Stimulated activated naive CD4-positive, alpha-beta T cell (primary cell): ENCODE measurements at regions not wholly inside any gene's neighbourhood (a gene's known extent, or its start where the extent isn't known, plus 50 kb on each side); places are given as distances from the start of the nearest gene placed in this dataset.
"Not testable (repeated sequence)": the region's sequence is repeated elsewhere in the genome, so short reads cannot be mapped to it uniquely, and the experiment has no call there.

Experiments
- DNase-seq, 6 experiments: peaks; one replicate each; lab custom pipeline; 2025; lab: John Stamatoyannopoulos, UW

DNA sequence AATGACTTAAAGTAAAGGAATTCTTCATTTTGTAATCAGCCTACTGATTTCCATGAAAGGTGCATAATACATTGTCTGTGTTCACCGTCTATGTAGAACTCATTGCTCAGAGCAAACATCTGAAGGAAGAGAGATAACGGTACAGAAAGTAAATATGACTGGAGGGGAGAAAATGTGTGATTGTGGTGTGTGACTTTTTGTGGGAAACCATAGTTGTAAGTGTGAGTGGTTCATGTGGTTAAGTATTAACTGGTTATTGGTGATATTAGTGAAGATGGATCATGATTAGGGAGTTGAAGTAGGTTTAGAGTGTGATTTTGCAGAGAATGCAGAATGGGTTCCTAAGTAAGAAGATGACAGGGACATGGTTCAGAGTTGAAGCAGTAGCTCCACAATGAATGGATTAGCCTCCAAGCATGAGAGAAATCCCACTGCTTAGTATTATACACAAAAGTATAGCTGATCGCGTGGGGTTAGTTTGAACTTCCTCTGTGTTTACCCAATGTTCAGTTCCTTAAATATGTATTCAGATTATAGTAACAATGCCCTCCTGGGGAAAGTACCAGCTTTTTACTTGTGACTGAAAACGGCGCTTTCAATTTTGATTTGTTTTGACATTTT, 368.9 kb downstream of the UTRN start:
- DNase-seq, result no peak

DNA sequence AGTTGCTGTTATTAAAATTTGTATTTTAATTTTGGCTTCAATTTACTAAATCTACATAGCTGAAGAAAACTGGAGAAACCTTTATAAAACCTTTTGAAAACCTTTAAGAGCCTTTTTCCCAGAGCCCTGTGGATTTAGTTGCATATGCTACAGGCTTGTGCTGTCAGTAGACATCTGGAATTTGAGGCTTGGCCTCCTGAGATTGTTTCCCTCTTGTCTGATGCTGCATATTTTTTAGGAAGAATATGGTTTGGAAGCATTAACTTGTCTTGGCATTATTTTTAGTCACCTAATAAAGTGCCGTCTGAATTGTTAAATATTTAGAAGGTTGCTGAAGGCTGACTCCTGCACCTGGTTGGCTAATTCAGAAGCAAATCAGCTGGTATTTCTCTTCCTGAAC, 369.4 kb downstream of the UTRN start:
- no peak for DNase-seq

DNA sequence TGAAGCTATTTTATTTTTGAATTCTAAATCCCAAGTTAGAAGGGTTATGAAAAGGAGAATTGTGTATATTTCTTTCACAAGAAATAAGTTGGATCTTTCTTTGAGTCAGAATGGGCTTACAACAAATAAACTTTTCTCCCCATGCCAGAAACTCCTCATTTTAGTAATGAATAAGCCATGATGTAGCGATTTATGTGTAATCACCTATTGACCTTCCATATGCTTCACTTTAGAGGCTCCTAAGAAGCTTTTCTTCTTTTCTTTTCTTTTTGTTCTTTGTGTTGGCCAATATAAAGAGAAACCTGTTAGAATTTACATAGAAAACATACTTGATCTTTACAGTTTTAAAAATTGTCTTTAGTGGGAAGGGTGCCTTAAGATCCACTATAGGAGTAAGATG, 370.2 kb downstream of the UTRN start:
- DNase-seq, result no peak

DNA sequence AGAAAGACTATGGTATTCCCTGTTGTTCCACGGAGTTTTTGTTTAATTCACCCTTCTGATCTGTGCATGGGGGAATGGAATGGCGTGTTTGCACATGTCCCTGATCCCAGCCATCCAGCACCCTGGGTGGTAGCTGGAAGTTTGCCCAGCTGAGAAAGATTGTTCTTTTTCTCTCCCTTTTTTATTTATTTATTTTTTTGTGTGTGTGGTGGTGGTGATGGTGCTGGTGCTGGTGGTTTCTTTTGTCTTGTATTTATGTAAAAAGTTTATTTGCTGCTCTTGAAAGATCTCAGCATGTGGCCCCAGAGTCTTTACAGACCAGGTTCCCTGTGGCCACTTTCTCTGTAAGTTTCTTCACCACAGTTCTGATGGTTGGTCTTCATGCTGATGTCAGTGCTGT, 372.6 kb downstream of the UTRN start:
- DNase-seq, result no peak

DNA sequence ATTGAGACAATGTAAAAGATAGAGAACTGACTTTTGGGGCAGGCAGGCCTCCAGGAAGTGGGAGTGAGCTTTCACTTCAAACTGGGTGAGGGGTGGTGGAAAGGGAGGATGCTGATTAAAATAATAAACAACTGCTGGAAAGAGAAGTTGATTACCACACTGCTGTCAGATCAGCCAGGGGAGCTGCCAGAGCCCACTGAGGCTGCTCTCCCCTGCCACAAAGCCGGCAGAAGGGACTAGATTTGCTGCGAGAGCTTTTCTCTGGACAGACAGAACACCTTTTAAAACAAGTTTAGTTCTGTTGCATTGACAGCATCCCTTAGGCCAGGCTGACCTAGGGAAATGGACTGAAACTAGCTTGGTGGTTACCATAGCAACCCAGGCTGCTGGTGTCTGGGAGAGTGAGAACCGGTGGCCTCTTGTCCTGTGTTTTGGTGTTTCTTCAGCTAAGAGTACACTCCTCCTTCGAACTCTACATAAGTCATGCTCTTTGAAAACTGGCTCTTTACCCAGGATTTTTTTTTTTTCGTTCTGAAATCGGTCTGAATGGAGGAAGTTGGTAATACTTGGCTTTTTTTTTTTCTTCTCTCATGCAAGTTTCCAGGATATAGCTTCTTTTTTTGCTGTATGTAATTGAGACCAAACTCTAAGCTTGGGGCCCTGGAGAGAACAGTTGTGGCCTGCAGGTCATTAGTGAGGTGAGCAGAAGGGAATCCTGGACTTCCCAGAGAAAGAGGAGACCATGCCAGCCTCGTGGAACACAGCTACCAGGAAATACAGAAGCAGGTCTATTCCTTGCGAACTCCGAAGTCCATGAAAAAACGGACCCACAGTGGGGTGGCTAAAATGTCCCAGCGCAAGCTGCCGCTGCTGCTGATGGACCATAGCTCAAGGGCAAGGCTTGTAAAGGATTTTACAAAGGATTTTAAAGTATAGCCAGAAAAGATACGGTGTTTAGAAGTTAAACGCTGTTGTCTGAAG, 374.4 kb downstream of the UTRN start:
- DNase-seq, result no peak

DNA sequence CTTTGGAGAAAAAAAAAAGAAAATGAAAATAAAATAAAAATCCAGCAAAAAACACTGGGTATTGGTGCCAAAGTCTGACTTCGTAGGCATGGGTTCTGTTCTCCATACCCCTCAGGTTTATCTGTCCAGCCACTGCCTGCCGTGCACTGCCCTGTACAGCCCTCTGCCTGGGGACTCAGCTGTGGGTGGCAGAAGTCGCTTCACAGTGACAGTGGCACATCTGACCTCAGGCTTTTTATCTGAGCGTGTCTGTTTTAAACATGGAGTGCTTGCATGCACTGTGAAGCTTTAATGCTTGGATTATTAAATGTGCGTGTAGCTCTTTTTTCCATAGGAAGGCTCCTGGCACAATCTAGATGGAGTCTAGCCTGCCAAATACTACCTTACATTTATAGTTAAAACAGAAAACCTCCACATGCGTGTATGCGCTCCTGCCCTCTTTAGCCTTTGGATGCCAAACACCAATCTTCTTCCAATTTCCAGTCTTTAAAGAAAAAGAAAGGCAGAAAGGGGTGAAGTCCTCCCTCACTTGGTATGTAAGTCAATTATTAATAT, 375.5 kb downstream of the UTRN start:
- DNase-seq, result no peak

DNA sequence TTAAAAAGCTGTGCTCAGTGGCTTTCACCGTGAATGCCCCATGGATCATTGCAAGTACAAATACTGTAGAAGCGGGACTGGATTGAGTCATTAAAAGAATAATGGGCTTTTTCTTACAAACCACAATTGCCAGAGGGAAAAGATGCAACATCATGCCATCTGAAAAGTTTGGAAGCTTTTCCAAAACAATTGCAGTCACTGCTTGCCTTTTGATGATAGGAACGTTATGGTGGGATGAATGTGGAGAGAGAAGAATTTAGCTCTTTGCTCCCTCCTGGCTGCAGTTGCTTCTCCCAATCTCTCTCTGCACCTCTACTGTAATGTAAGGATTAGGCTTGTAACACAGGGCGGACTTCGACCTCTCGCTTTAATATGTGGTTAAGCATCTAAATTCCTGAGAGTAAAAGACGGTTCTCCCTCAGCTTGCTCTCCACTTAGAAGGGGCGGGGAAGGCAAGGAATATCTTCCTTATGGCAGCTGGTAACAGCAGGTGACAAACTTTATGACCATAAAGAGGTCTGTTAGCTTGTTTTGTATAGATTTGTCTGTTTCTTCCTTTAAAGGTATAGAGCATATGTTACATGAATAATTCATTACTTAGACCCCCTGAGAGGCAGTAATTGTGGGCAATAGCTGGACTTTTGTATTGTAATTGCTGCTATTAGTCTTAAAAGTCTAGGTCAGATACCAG, 376.1 kb downstream of the UTRN start:
- DNase-seq, result no peak

DNA sequence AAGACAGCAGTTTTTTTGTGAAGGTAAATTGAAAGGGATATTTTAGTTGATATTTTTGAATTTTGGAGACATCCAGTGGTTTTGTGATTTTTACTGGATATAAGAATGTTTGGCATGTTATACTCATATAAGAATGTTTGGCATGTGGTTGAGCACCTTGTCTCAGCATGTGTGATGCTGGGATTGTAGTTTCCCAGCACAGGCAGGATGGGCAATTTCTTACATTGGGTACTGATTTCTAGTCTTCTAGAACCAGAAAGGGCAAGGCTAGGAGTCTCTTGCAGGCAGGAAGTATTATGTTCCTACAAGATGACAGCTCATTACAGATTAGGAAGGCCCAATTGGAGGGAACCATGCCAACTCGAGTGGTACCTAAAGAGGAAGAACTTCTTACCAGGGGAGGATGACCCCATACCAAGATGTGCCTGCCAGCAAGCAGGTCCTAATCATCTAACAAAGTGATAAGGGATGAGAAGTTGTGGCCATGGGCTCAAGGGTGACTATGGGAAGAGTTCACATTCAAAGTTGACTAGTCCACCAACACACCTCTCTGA, 377.8 kb downstream of the UTRN start:
- DNase-seq, result no peak

DNA sequence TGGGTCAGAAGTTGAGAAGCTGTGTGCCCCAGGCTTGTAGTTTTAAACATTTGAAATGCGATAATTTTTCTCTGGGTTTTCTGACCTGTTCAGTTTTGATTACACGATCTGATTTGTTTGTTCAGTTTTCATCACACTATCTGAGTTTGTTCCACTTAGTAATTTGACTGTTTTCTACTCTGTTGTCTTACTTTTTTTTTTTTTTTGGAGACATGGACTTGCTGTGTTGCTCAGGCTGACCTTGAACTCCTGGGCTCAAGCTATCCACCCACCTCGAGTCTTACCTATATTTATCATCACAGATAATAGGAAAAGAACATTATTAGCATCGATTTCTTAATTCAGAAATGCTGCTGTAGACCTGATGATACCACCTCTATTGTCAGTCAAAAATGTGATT, 379.1 kb downstream of the UTRN start:
- DNase-seq, result no peak

DNA sequence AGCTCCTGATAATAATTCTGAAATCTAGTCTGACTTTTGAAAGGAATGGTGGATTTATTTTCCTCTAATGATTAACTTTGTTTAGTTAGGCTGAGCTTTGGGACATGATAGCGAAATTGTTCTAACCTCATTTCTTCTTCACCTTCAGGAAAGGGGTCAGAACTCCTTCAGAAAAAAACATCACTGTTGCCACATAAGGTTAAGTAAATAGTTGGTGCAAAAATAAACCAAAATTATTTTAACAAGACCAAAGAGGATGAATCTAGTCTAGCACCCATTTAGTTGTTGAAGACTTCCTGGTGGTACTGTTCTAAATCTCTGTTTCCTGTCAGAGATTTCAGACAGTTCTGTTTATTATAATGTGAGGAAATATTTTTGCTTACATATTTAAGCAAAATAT, 379.8 kb downstream of the UTRN start:
- DNase-seq, result no peak

DNA sequence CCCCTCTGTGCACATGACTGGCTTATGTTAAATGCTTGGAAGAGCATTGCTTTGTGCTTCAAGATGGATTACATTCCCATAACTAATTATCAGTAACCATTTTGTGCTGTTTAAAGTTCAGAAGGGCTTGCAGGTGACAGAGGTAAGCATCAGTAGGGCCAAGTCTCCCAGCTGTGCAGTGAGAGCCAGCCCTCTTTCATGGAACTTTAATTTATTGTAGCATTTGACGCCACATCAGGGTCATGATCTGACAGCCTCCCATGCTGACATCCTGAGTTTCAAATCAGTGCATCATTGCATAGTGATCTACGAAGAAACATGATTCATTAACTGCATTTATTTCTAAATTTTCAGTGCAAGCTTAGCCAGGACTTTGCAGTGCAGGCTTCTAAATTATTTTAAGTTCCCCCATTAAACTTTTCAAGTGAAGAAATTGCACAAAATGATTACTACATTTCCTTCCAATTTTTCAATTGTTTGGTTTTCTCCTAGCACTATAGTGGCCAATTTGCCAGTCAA, 380.9 kb downstream of the UTRN start:
- DNase-seq, result no peak

DNA sequence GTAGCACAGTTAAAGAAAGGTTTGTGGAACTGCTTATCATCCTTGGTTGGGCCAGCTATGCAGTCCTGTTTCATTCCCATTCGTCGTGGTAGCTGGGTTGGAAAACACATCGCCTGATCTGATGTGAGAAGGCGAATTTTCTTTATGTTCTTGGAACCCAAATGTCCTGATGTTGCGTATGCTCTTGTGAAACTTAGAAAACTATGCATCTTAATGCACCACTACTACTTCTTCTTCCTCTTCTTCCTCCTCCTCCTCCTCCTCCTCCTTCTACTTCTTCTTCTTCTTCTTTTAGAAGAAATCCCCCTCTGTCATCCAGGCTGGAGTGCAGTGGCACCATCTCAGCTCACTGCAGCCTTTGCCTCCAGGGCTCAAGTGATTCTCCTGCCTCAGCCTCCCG, 381.6 kb downstream of the UTRN start:
- no peak for DNase-seq

DNA sequence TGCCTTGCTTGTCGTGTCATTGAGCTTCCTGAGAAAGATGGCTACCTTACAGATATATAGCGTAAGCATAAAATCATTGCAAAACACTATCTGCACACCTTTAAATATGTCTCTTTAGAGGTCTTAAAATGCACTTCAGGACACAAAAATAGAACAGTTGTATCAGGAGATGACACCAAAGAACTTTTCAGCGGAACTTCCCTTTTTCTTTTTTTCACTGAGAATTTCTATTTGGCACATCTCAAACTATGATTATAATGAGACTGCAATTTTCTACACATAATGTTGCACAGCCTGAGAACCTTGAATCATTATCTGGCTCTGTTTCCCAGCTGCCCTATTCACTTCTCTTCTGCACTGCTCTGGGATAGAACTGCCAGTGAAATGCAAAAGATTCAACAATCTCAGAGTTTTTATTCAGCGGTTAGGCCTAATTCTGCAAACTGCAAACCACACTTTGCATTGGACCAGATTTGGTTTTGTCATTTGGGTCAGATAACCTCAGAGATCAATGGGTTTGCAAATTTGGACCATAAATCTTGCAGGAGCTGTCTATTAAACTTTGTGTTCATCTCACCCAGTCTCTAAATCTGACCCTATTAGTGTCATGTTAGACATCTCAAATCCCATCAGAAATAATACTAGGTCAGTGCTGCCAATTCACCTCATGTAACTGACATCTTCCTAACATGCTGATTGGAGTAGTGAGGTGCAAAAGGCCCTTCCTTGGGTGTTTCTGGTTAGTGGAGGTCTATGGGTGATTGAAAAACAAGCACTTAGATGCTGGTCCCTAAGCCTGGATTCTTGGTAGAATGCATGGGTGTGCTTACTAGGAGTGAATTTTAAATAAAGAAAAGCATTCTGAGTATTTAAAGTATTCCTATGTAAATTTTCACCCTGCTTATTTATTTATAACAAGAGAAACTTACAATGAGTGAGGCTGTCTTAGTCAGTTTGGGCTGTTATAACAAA, 382.7 kb downstream of the UTRN start:
- no peak for DNase-seq

DNA sequence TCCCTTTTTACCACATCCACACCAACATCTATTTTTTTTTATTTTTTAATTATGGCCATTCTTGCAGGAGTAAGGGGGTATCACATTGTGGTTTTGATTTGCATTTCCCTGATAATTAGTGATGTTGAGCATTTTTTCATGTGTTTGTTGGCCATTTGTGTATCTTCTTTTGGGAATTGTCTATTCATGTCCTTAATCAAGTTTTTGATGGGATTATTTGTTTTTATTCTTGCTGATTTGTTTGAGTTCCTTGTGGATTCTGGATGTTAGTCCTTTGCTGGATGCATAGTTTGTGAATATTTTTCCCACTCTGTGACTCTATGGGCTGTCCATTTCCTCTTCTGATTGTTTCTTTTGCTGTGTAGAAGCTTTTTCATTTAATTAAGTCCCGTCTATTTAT, 385.1 kb downstream of the UTRN start:
- not testable (repeated sequence) for DNase-seq

DNA sequence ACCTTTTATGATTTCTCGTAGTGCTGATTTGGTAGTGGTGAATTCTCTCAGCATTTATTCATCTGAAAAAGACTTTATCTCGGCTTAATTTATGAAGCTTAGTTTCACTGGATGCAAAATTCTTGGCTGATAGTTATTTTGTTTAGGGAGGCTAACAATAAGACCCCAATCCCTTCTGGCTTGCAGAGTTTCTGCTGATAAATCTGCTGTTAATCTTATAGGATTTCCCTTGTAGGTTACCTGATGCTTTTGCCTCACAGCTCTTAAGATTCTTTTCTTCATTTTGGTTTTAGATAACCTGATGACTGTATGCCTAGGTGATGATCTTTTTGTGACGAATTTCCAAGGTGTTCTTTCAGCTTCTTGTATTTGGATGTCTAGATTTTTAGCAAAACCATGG, 388.7 kb downstream of the UTRN start:
- DNase-seq, result no peak

DNA sequence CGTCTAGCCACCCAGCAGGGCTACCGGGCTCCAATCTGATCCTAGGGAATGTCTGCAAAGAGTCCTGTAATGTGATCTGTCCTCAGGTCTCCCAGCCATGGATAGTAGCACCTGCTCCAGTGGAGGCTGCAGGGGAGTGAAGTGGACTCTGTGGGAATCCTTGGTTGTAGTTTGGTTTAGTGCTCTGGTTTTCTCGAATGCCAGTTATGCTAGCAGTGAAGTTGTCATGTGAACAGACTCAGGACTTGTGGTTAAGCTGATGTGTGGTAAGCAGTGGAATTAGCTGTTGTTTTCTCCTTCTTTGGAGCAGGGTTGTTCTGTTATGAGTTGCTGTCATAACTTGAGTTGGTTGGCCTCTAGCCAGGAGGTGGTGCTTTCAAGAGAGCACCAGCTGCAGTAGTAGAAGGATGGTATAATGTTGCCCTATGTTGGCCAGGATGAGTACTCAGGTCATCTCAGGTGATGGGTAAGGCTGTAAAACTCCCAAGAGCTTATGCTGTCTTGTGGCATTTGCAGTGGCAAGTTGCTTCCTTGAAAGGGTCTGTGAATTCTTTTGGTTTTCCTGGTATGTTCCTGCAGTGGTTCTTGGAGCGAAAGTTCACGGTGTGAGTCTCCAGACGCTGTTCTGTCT, 390.2 kb downstream of the UTRN start:
- no peak for DNase-seq

DNA sequence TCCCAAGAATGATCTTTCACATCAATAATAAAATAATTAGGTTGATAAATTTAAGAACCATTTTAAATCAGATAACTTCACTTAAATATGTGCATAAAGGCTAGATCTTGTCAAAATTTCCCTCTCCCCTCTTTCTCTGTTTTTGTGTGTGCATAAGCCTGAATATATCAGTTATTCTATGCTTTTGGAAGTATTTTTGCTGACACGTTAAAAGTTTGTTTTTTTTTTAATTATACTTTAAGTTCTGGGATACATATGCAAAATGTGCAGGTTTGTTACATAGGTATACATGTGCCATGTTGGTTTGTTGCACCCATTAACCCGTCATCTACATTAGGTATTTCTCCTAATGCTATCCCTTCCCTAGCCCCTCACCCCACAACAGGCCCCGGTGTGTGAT, 391.2 kb downstream of the UTRN start:
- DNase-seq, result not testable (repeated sequence)

DNA sequence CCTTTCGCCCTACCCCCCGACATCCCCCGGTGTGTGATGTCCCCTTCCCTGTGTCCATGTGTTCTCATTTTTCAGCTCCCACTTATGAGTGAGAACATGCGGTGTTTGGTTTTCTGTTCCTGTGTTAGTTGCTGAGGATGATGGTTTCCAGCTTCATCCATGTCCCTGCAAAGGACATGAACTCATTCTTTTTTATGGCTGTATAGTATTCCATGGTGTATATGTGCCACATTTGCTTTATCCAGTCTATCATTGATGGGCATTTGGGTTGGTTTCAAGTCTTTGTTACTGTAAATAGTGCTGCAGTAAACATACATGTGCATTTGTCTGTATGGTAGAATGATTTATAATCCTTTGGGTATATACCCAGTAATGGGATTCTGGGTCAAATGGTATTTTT, 392.1 kb downstream of the UTRN start:
- not testable (repeated sequence) for DNase-seq

DNA sequence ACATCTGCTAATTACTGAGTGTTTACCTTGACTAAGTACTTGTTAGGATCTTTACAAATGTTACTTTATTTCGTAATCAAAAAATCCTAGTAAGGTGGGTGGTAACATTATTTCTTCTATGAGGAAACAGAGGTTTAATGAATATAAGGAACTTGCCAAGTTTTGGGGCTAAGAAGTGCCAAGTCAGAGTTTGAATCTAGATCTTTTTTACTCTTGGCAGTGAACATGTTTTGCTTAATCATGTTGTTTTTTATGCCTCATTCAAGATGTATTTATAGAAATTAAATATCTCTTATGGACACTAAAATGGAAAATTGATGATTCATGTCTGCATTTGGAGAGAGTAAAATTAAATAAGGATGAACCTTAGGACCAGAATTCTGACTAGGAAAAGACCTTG, 393.7 kb downstream of the UTRN start:
- DNase-seq, result no peak

DNA sequence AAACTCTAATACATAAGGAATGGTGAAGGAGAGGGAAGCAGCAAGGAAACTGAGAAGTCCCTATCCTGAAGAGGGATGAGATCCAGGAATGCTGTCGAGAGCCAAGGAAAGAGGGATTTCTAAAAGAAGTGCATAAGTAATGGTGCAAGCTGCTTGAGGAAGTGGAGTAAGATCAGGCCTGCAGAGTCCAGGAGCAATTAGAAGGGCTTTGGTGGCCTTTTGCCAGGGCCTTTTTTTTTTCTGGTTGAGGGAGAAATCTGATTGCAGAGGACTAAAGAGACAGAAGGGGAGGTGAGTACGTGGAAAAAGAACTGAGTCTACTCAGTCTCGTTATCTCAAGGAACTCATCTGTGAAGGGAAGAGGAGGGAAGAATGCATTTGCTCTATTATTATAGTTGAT, 396.2 kb downstream of the UTRN start:
- DNase-seq, result no peak
